Lung (tissue), 11 donors: ENCODE measurements at regions not wholly inside any gene's neighbourhood (a gene's known extent, or its start where the extent isn't known, plus 50 kb on each side); places are given as distances from the start of the nearest gene placed in this dataset.
A peak's percentile ranks its signal among the peaks of the same experiment; 100 is the strongest.

Source experiments
- ATAC-seq: fragments of 200-7000 bp; cut with Tn5 transposase; one replicate; pipeline ENCODE4 v1.9.1; 2020; ENCODE audit warnings: moderate number of reproducible peaks; ENCODE audit not compliant: insufficient read depth, low FRiP score
- DNase-seq, 3 donors: peaks; one replicate each; pipeline ENCODE4 v3.0.0-alpha.2; 2013 to 2017
- H3K27ac ChIP-seq, 2 donors: one replicate each; pipeline ENCODE4 v1.5.1; 2013; ENCODE audit warnings: mild to moderate bottlenecking in 2 of 2, moderate library complexity in 2 of 2, control low read depth in 1 of 2, inconsistent platforms in 1 of 2, low read depth in 1 of 2, low read length in 1 of 2
- H3K27me3 ChIP-seq, 3 donors: one replicate each; pipeline ENCODE4 v1.5.1; 2013; ENCODE audit warnings: low read length in 2 of 3; ENCODE audit not compliant: control insufficient read depth in 3 of 3, insufficient read depth in 3 of 3
- H3K36me3 ChIP-seq, 4 donors: one replicate each; pipeline ENCODE4 v1.5.1; 2013; ENCODE audit warnings: low read length in 4 of 4, mild to moderate bottlenecking in 1 of 4, moderate library complexity in 1 of 4; ENCODE audit not compliant: control insufficient read depth in 4 of 4, insufficient read depth in 4 of 4
- H3K4me1 ChIP-seq, 5 donors: one replicate each; pipeline ENCODE4 v1.5.1; 2013; ENCODE audit warnings: low read length in 5 of 5, mild to moderate bottlenecking in 2 of 5, moderate library complexity in 1 of 5; ENCODE audit not compliant: control insufficient read depth in 5 of 5, insufficient read depth in 5 of 5
- H3K4me3 ChIP-seq: one replicate; pipeline ENCODE4 v1.5.1; 2013; ENCODE audit warnings: mild to moderate bottlenecking, control low read depth, moderate library complexity
- H3K9ac ChIP-seq, 2 donors: one replicate each; pipeline ENCODE4 v1.5.1; 2013; ENCODE audit warnings: low read length in 2 of 2, control low read depth in 1 of 2; ENCODE audit not compliant: insufficient read depth in 1 of 2
- H3K9me3 ChIP-seq, 4 donors: one replicate each; pipeline ENCODE4 v1.5.1; 2013; ENCODE audit warnings: low read length in 3 of 4, mild to moderate bottlenecking in 1 of 4, moderate library complexity in 1 of 4; ENCODE audit not compliant: control insufficient read depth in 4 of 4, insufficient read depth in 3 of 4
- WGBS, 2 donors: extraction: QIAGEN DNeasy Blood & Tissue Kit; methylation state at CpG; one replicate each; pipeline ENCODE4 v1.1.7; 2013; 5-methylcytosine and 5-hydroxymethylcytosine counted together
- TF ChIP-seq, protein P1 (sequence below): IDR thresholded peaks from 2 replicates; pipeline ENCODE4 v1.5.1; 2012; ENCODE audit warnings: mild to moderate bottlenecking; ENCODE audit errors: control extremely low read depth, extremely low read depth
- donor health status: control.
- donor health status: control.
- donor health status: Bipolar disorder and iron deficiency.
- donor health status: healthy.
- donor health status: DM: yes; HTN: yes; CAD: no.

DNA sequence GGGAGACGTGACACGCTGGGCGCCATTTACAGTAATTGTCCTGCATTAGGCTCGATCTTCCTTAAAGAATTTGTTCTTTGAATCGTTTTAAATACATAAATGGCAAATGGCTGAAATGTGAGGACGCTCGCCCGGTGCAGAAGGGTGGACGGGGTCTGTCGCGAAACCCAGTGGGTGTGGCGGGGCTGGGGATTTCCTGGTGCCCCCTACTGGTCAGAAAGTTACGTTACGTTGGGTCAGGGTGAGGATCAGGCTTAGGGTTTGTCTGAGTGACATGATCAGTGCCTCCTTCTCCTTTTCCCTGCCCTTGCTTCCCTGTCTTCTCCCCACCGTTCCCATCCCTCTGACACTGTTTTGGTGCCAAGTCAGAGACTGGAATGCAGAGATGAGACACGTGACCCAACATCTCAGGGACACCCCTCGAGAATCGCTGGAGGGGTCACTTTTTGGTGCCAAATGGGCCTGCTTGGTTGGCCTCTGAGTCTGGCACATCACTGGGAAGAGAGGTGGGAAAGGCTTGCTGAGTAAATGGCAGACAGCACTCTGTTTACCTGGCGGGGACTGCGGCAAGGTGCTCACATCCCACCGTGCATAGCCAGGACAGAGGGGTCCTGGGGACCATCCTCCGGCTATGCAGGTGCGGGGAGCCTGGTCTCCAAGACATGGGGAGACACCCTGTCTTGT is 1107.6 kb downstream of the BRD1 start:
- Histone ChIP-seq H3K36me3 (no peaks in the 10 kb centered on the region), H3K4me3 (no peak overlapping the region), H3K9me3 (peaks cover 0 to 5% (median 0%) of the 10 kb centered on the region in 4 donors), H3K27ac (no peak overlapping the region), H3K4me1 (no peaks in the 10 kb centered on the region), H3K9ac (no peak overlapping the region), H3K27me3 (no peaks in the 10 kb centered on the region)
- WGBS, 2 donors, result 70 to 83% methylated on average over 23 of the region's 23 CpGs
- no peak for ATAC-seq
- TF ChIP-seq, protein P1, sequence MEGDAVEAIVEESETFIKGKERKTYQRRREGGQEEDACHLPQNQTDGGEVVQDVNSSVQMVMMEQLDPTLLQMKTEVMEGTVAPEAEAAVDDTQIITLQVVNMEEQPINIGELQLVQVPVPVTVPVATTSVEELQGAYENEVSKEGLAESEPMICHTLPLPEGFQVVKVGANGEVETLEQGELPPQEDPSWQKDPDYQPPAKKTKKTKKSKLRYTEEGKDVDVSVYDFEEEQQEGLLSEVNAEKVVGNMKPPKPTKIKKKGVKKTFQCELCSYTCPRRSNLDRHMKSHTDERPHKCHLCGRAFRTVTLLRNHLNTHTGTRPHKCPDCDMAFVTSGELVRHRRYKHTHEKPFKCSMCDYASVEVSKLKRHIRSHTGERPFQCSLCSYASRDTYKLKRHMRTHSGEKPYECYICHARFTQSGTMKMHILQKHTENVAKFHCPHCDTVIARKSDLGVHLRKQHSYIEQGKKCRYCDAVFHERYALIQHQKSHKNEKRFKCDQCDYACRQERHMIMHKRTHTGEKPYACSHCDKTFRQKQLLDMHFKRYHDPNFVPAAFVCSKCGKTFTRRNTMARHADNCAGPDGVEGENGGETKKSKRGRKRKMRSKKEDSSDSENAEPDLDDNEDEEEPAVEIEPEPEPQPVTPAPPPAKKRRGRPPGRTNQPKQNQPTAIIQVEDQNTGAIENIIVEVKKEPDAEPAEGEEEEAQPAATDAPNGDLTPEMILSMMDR, result no peak
- no peak for DNase-seq

DNA sequence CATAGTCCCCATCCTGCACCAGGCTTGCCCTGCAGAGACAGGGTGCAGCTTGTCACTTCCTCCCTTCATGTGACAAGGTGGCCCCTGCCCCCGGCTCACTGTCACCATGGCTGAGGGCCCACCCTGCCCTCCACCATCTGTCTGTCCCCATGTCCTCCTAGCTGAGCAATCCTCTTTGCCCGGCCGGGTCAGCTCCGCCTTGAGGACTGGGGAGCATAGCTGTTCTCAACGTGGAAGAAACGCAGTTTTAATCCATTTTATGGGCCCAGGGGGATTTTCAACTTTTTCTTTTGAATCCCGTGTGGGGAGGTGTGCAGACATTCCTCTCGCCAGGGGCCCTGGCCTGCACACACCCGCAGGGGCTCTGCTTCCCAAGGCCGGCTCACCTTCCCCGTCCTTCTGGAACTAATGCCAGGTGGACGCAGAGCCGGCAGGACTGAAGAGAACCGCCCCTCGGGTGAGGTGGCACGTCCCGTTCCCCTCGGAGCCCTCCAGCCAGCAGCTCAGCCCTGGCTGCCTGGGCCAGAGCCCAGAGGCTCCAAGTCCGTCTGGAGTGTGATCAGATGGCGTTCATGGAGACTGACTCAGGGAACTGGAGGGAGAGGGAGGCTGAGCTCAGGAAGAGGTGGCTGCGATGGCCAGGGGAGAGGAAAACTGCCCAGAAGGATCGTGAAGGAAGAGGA is 1108.7 kb downstream of the BRD1 start:
- DNase-seq (peak in 1 of 3 donors; percentile 34), ATAC-seq (no peak)
- peaks cover 0 to 9% (median 0%) of the 10 kb centered on the region in 4 donors for H3K9me3 ChIP-seq
- H3K4me1 ChIP-seq, result no peaks in the 10 kb centered on the region
- H3K9ac ChIP-seq, result no peak overlapping the region
- no peaks in the 10 kb centered on the region for H3K27me3 ChIP-seq
- no peaks in the 10 kb centered on the region for H3K36me3 ChIP-seq
- 75 to 83% methylated on average over 22 of the region's 22 CpGs for WGBS, 2 donors
- H3K4me3 ChIP-seq, result no peak overlapping the region
- no peak overlapping the region for H3K27ac ChIP-seq
- TF ChIP-seq, protein P1, result no peak

DNA sequence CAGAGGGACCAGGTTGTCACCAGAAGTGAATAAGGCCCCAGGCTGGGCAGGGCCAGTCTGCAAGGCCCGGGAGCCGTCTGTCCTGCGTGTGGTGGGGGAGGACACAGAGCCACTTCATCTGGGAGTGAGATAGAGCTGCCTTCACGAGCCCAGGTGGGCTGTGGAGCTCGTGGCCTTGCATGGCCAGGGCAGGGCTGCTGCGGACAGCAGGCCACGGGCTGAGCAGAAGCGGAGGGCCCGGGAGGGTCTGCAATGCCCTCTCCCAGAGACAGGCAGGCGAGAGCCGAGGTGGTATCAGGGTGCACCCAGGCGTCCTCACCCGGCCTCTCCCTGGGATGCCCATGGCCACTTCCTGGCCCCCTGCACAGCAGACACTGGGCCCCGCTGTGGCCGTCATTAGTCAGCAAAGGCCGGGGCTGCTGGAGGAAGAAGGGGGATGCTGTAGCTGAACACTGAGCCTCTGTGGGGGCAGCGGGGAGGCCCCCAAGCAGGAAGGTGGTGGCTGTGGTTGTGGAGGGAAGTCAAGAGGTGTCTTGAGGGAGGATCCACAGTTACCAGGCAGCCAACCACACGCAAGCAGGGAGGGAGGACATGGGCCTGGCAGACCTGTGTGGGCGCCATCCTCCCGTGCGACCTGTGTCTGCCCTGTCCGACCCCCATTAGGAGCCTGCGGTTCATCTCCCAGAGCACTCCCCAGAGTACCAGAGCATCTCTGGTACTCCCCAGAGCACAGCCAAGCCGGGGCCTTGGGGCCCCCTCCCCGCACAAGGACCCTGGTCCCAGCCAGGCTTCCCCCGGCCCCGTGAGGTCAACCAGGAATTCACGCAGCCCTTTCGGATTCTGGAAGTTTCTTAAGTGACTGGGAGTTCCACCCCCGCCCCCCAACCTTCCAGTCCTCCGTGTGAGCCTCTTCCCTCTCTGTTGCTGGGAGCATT is 1109.5 kb downstream of the BRD1 start:
- WGBS, 2 donors, result 64 to 74% methylated on average over 31 of the region's 31 CpGs
- TF ChIP-seq, protein P1, result no peak
- no peak for DNase-seq

More for the DNA sequence above, 1109.5 kb downstream of the BRD1 start:
- no peak for ATAC-seq
- Histone ChIP-seq H3K9ac (no peak overlapping the region), H3K27ac (no peak overlapping the region), H3K9me3 (peaks cover 0 to 9% (median 0%) of the 10 kb centered on the region in 4 donors), H3K36me3 (no peaks in the 10 kb centered on the region), H3K4me3 (no peak overlapping the region), H3K27me3 (no peaks in the 10 kb centered on the region), H3K4me1 (no peaks in the 10 kb centered on the region)
